ENCODE measurements at regions not wholly inside any gene's neighbourhood (a gene's known extent, or its start where the extent isn't known, plus 50 kb on each side); places are given as distances from the start of the nearest gene placed in this dataset.
"Not testable (repeated sequence)": the region's sequence is repeated elsewhere in the genome, so short reads cannot be mapped to it uniquely, and the experiment has no call there.

DNA sequence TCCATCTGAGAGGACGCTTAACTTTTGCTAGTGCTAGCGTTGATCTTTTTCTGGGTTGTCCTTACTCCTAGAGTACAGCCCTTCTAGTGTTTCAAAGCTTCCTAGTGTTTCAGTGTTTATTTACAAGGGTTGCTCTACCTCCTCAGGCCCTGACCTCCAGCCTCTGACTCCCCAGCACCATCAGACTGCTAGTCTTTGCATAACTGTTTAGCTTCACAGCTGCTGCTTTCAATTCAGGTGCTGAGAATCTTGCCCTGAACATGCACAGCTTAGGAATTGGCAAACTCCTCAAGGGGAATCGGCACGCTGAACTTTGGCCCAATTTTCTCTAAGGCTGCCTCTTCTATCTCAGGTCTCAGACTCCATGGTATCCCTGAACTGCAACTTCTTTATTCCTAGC, 52.9 kb downstream of the OR52B4 start:
- CTCF ChIA-PET; H3K9me3 ChIP-seq (ENCODE audit: control insufficient read depth, insufficient read depth, low read length); DNase-seq (ENCODE audit: low read depth, low spot score); H3K27ac ChIP-seq (ENCODE audit: low read depth, low read length); POLR2A ChIA-PET; H3K27me3 ChIP-seq (ENCODE audit: control insufficient read depth, insufficient read depth, low read length); H3K4me3 ChIP-seq (ENCODE audit: low read depth, low read length): not testable (repeated sequence)

DNA sequence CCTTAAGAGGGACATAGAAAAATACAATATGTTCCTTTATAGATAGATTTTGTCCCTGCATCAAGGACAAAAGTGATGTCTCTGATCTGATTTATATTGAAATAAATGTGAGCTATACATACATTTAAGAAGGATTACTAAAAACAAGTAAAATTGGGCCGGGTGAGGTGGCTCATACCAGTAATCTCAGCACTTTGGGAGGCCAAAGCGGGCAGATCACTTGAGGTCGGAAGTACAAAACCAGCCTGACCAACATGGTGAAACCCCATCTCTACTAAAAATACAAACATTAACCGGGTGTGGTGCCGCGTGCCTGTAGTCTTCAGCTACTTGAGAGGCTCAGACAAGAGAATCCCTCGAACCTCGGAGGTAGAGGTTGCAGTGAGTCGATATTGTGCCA, 91.0 kb downstream of the OR52B4 start:
- CTCF ChIA-PET; DNase-seq (ENCODE audit: low read depth, low spot score); POLR2A ChIA-PET: not testable (repeated sequence)

DNA sequence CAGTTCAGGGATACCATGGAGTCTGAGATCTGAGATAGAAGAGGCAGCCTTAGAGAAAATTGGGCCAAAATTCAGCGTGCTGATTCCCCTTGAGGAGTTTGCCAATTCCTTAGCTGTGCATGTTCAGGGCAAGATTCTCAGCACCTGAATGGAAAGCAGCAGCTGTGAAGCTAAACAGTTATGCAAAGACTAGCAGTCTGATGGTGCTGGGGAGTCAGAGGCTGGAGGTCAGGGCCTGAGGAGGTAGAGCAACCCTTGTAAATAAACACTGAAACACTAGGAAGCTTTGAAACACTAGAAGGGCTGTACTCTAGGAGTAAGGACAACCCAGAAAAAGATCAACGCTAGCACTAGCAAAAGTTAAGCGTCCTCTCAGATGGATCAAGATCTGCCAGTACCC, 117.1 kb downstream of the OR52B4 start:
- H3K4me3 ChIP-seq (ENCODE audit: low read depth, low read length); H3K27me3 ChIP-seq (ENCODE audit: control insufficient read depth, insufficient read depth, low read length); DNase-seq (ENCODE audit: low read depth, low spot score); H3K27ac ChIP-seq (ENCODE audit: low read depth, low read length); POLR2A ChIA-PET; H3K9me3 ChIP-seq (ENCODE audit: control insufficient read depth, insufficient read depth, low read length); CTCF ChIA-PET: not testable (repeated sequence)

More for the DNA sequence above, 91.0 kb downstream of the OR52B4 start:
- H3K27me3 ChIP-seq (ENCODE audit: control insufficient read depth, insufficient read depth, low read length); H3K27ac ChIP-seq (ENCODE audit: low read depth, low read length); H3K9me3 ChIP-seq (ENCODE audit: control insufficient read depth, insufficient read depth, low read length); H3K4me3 ChIP-seq (ENCODE audit: low read depth, low read length): not testable (repeated sequence)

DNA sequence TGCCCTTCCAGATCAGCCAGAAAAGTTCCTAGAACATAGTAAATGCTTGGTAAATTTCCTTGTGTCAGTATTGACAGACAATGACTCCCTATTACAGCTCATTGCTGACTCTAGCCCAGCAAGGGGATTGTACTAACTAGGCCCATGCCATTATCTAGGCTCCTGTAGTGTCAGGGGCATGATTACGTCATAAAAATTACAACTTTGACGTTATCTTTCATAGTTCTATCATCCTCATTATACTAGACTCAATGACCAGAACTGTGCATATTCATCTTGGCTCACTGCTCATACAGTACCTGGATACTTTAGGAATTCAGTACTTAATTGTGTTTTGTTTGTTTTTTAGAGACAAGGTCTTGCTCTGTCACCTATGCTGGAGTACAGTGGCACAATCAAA, 118.7 kb downstream of the OR52B4 start:
- H3K9me3 ChIP-seq (ENCODE audit: control insufficient read depth, insufficient read depth, low read length); H3K27ac ChIP-seq (ENCODE audit: low read depth, low read length); H3K27me3 ChIP-seq (ENCODE audit: control insufficient read depth, insufficient read depth, low read length); CTCF ChIA-PET; POLR2A ChIA-PET; DNase-seq (ENCODE audit: low read depth, low spot score); H3K4me3 ChIP-seq (ENCODE audit: low read depth, low read length): not testable (repeated sequence)

DNA sequence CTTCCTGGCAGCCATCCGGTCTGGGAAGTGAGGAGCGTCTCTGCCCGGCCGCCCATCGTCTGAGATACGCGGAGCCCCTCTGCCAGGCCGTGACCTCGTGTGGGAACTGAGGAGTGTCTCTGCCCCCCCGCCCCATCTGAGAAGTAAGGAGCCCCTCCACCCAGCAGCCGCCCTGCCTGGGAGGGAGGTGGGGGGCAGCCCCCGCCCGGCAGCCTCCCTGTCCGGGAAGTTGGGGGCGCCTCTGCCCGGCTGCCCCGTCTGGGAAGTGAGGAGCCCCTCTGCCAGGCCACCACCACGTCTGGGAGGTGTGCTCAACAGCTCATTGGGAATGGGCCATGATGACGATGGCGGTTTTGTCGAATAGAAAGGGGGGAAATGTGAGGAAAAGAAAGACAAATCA, 130.4 kb downstream of the OR52B4 start:
- H3K4me3 ChIP-seq (ENCODE audit: low read depth, low read length); DNase-seq (ENCODE audit: low read depth, low spot score); H3K27me3 ChIP-seq (ENCODE audit: control insufficient read depth, insufficient read depth, low read length); H3K9me3 ChIP-seq (ENCODE audit: control insufficient read depth, insufficient read depth, low read length); CTCF ChIA-PET; POLR2A ChIA-PET; H3K27ac ChIP-seq (ENCODE audit: low read depth, low read length): not testable (repeated sequence)

DNA sequence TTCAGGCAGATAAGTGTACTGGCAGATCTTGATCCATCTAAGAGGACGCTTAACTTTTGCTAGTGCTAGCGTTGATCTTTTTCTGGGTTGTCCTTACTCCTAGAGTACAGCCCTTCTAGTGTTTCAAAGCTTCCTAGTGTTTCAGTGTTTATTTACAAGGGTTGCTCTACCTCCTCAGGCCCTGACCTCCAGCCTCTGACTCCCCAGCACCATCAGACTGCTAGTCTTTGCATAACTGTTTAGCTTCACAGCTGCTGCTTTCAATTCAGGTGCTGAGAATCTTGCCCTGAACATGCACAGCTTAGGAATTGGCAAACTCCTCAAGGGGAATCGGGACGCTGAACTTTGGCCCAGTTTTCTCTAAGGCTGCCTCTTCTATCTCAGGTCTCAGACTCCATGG, 124.3 kb downstream of the RRM1 start:
- CTCF ChIA-PET: not testable (repeated sequence)

DNA sequence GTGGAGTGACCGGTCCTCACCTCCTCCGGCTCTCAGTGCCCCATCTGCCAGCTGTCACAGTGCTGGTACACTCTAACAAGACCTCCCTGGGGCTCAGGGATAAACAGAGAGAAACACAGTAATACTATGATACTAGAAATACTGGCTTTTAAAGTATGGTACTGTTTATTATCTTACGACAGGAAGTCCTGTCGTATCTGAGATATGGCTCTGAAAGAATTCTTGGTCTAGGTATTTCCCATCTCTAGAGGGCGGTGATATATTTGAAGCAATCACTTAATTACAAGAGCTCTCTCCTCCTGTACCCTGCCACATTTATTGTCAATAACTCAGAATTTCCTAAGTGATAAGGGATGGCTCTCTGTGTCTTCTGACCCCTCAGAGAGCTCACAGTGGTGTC, 119.1 kb downstream of the RRM1 start:
- TF ChIP-seq, protein P1, sequence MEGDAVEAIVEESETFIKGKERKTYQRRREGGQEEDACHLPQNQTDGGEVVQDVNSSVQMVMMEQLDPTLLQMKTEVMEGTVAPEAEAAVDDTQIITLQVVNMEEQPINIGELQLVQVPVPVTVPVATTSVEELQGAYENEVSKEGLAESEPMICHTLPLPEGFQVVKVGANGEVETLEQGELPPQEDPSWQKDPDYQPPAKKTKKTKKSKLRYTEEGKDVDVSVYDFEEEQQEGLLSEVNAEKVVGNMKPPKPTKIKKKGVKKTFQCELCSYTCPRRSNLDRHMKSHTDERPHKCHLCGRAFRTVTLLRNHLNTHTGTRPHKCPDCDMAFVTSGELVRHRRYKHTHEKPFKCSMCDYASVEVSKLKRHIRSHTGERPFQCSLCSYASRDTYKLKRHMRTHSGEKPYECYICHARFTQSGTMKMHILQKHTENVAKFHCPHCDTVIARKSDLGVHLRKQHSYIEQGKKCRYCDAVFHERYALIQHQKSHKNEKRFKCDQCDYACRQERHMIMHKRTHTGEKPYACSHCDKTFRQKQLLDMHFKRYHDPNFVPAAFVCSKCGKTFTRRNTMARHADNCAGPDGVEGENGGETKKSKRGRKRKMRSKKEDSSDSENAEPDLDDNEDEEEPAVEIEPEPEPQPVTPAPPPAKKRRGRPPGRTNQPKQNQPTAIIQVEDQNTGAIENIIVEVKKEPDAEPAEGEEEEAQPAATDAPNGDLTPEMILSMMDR (IDR thresholded peaks at IDR 0.05; ENCODE audit: low read depth, low read length): no peak
- ChIA-PET CTCF (interaction anchor here (1.0 kb wide), 1 partner anchor 26 kb away, joined by 3 read pairs; no protein-coding TSS in a partner anchor), POLR2A (interaction anchor here (0.7 kb wide), 1 partner anchor 16 kb away, joined by 3 read pairs; no protein-coding TSS in a partner anchor)

More for the DNA sequence above, 124.3 kb downstream of the RRM1 start:
- H3K9me3 ChIP-seq (ENCODE audit: control insufficient read depth, insufficient read depth, low read length); H3K27me3 ChIP-seq (ENCODE audit: control insufficient read depth, insufficient read depth, low read length); POLR2A ChIA-PET; H3K4me3 ChIP-seq (ENCODE audit: low read depth, low read length); H3K27ac ChIP-seq (ENCODE audit: low read depth, low read length); DNase-seq (ENCODE audit: low read depth, low spot score): not testable (repeated sequence)

DNA sequence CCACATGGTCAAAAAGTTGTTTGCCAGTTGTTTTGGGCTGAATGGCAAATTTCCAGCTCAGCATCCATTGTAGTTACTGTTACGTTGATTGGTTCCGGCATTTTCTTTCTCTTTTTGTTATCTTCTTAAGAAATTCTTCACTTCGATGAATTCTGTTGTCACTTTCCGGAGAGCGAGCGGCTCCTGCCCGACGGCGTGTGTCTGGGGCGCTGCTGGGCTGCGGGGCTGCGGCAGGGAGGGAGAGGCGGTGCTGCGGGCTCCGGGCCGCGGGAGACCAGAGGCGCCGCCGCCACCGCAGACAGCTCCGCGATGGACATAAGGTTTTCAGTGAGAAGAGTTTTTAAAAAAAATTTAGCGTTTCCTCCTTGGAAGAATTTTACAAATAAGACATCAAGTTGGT, 117.4 kb downstream of the RRM1 start:
- H3K27ac ChIP-seq (ENCODE audit: low read depth, low read length): no peak overlapping the region
- H3K9me3 ChIP-seq (ENCODE audit: control insufficient read depth, insufficient read depth, low read length): no peaks in the 10 kb centered on the region
- no peak for DNase-seq (ENCODE audit: low read depth, low spot score)
- no peak overlapping the region for H3K4me3 ChIP-seq (ENCODE audit: low read depth, low read length)
- ChIA-PET POLR2A (no interaction called here), CTCF (interaction anchor here (1.1 kb wide), 1 partner anchor 24 kb away, joined by 3 read pairs; no protein-coding TSS in a partner anchor)
- peaks cover 13% of the 10 kb centered on the region for H3K27me3 ChIP-seq (ENCODE audit: control insufficient read depth, insufficient read depth, low read length)
- TF ChIP-seq, protein P1 (IDR thresholded peaks at IDR 0.05; ENCODE audit: low read depth, low read length): no peak

More for the DNA sequence above, 119.1 kb downstream of the RRM1 start:
- no peak for DNase-seq (ENCODE audit: low read depth, low spot score)
- Histone ChIP-seq H3K4me3 (ENCODE audit: low read depth, low read length) (no peak overlapping the region), H3K27ac (ENCODE audit: low read depth, low read length) (no peak overlapping the region), H3K27me3 (ENCODE audit: control insufficient read depth, insufficient read depth, low read length) (peaks cover 13% of the 10 kb centered on the region), H3K9me3 (ENCODE audit: control insufficient read depth, insufficient read depth, low read length) (no peaks in the 10 kb centered on the region)

All from AG04450 (cell line).